Smooth muscle cell (in vitro differentiated cells): ENCODE measurements at regions not wholly inside any gene's neighbourhood (a gene's known extent, or its start where the extent isn't known, plus 50 kb on each side); places are given as distances from the start of the nearest gene placed in this dataset.

Source experiments
- DNase-seq: peaks from one replicate; lab custom pipeline; 2025; ENCODE audit not compliant: unreplicated experiment; lab: John Stamatoyannopoulos, UW
- H2AFZ ChIP-seq: fragments of 200-600 bp; sonication (generic); 2 replicates; pipeline ENCODE4 v1.6.0; 2016; ENCODE audit warnings: antibody characterized with exemption, low read depth, mild to moderate bottlenecking
- H3F3A ChIP-seq: fragments of 200-600 bp; sonication (generic); 2 replicates; pipeline ENCODE4 v1.6.0; 2017; ENCODE audit warnings: antibody characterized with exemption, low read depth
- H3K27ac ChIP-seq: fragments of 200-600 bp; sonication (generic); 2 replicates; pipeline ENCODE4 v1.5.1; 2016; ENCODE audit warnings: low read depth, mild to moderate bottlenecking
- H3K27me3 ChIP-seq: fragments of 200-600 bp; sonication (generic); 2 replicates; pipeline ENCODE4 v1.6.1; 2016; ENCODE audit warnings: low read depth, mild to moderate bottlenecking
- H3K36me3 ChIP-seq: fragments of 200-600 bp; sonication (generic); 2 replicates; pipeline ENCODE4 v1.5.1; 2016; ENCODE audit warnings: low read depth
- H3K4me1 ChIP-seq: fragments of 200-600 bp; sonication (generic); 2 replicates; pipeline ENCODE4 v1.5.1; 2016; ENCODE audit warnings: low read depth
- H3K4me2 ChIP-seq: fragments of 200-600 bp; sonication (generic); 2 replicates; pipeline ENCODE4 v1.6.0; 2016; ENCODE audit warnings: mild to moderate bottlenecking
- H3K4me3 ChIP-seq: fragments of 200-600 bp; sonication (generic); 2 replicates; pipeline ENCODE4 v1.5.1; 2016; ENCODE audit warnings: mild to moderate bottlenecking
- H3K79me2 ChIP-seq: fragments of 200-600 bp; sonication (generic); 2 replicates; pipeline ENCODE4 v1.6.0; 2016; ENCODE audit warnings: low read depth, mild to moderate bottlenecking
- H3K9ac ChIP-seq: fragments of 200-600 bp; sonication (generic); 2 replicates; pipeline ENCODE4 v1.6.0; 2016; ENCODE audit warnings: low read depth
- H3K9me3 ChIP-seq: fragments of 200-600 bp; sonication (generic); replicated peaks from 2 replicates; pipeline ENCODE4 v1.5.1; 2016; ENCODE audit warnings: low read depth
- H4K20me1 ChIP-seq: fragments of 200-600 bp; sonication (generic); 2 replicates; pipeline ENCODE4 v1.6.0; 2016; ENCODE audit warnings: low read depth
- CTCF ChIP-seq: fragments of 200-600 bp; sonication (generic); IDR thresholded peaks from 2 replicates; pipeline ENCODE4 v1.5.1; 2017; ENCODE audit warnings: borderline replicate concordance, mild to moderate bottlenecking, antibody characterized with exemption; ENCODE audit not compliant: insufficient read depth, poor library complexity, severe bottlenecking
- WGBS: methylation state at CpG from one replicate; pipeline ENCODE4 v1.1.7; 2016; ENCODE audit warnings: low lambda C conversion rate; 5-methylcytosine and 5-hydroxymethylcytosine counted together

- Histone ChIP-seq H3K4me2 (peak overlapping the region; percentile 57), H3K4me1 (peaks cover 3% of the 10 kb centered on the region), H3K27me3 (no peaks in the 10 kb centered on the region), H3K79me2 (no peaks in the 10 kb centered on the region), H3K4me3 (no peak overlapping the region), H4K20me1 (no peaks in the 10 kb centered on the region), H3K27ac (peak overlapping the region; percentile 23), H3K9me3 (no peaks in the 10 kb centered on the region), H2AFZ (no peak overlapping the region), H3K36me3 (no peaks in the 10 kb centered on the region), H3K9ac (no peak overlapping the region), H3F3A (no peaks in the 10 kb centered on the region)
- no peak for TF ChIP-seq CTCF
- DNase-seq, result no peak
- 16% methylated on average over 2 of the region's 2 CpGs for WGBS
These were observed 102.1 kb upstream of the SIAH1 start for GRCh38 chr16:48487287-48487686.

- H3K9ac ChIP-seq, result no peak overlapping the region
- H3K27me3 ChIP-seq, result no peaks in the 10 kb centered on the region
- peaks cover 16% of the 10 kb centered on the region for H3K4me1 ChIP-seq
- no peaks in the 10 kb centered on the region for H3K36me3 ChIP-seq
- no peaks in the 10 kb centered on the region for H3F3A ChIP-seq
- no peaks in the 10 kb centered on the region for H3K79me2 ChIP-seq
- H3K4me3 ChIP-seq, result no peak overlapping the region
- WGBS, result 88% methylated on average over 2 of the region's 2 CpGs
- no peak overlapping the region for H3K27ac ChIP-seq
- H3K4me2 ChIP-seq, result no peak overlapping the region
- H3K9me3 ChIP-seq, result no peaks in the 10 kb centered on the region
- no peaks in the 10 kb centered on the region for H4K20me1 ChIP-seq
- TF ChIP-seq CTCF, result no peak
- peak overlapping the region; percentile 24 for H2AFZ ChIP-seq
- no peak for DNase-seq
These were observed 96.6 kb upstream of the SIAH1 start for GRCh38 chr16:48481772-48482171.

- TF ChIP-seq CTCF, result no peak
- peak overlapping the region; percentile 24 for H2AFZ ChIP-seq
- H3K9ac ChIP-seq, result no peak overlapping the region
- no peak overlapping the region for H3K4me3 ChIP-seq
- H3K9me3 ChIP-seq, result no peaks in the 10 kb centered on the region
- peaks cover 16% of the 10 kb centered on the region for H3K4me1 ChIP-seq
- H3K27ac ChIP-seq, result no peak overlapping the region
- no peaks in the 10 kb centered on the region for H3K79me2 ChIP-seq
- no peaks in the 10 kb centered on the region for H3K36me3 ChIP-seq
- no peaks in the 10 kb centered on the region for H3K27me3 ChIP-seq
- no peaks in the 10 kb centered on the region for H4K20me1 ChIP-seq
- H3K4me2 ChIP-seq, result no peak overlapping the region
- no peaks in the 10 kb centered on the region for H3F3A ChIP-seq
- DNase-seq, result no peak
- 100% methylated on average over 1 of the region's 1 CpG for WGBS
These were observed 96.0 kb upstream of the SIAH1 start for GRCh38 chr16:48481211-48481610.

GRCh38 chr16:48479955-48480354, 94.7 kb upstream of the SIAH1 start:
- no peaks in the 10 kb centered on the region for H3K9me3 ChIP-seq
- 52% methylated on average over 2 of the region's 2 CpGs for WGBS
- no peak for TF ChIP-seq CTCF
- no peaks in the 10 kb centered on the region for H3F3A ChIP-seq
- no peaks in the 10 kb centered on the region for H3K79me2 ChIP-seq
- no peak overlapping the region for H3K4me3 ChIP-seq
- H4K20me1 ChIP-seq, result no peaks in the 10 kb centered on the region
- no peak overlapping the region for H3K9ac ChIP-seq
- no peak for DNase-seq
- H3K4me2 ChIP-seq, result no peak overlapping the region
- no peaks in the 10 kb centered on the region for H3K36me3 ChIP-seq
- no peaks in the 10 kb centered on the region for H3K27me3 ChIP-seq
- peaks cover 16% of the 10 kb centered on the region for H3K4me1 ChIP-seq
- no peak overlapping the region for H2AFZ ChIP-seq
- H3K27ac ChIP-seq, result no peak overlapping the region
